Panc1 (cell line): ENCODE measurements at regions not wholly inside any gene's neighbourhood (a gene's known extent, or its start where the extent isn't known, plus 50 kb on each side); places are given as distances from the start of the nearest gene placed in this dataset.

Experiments
- CTCF ChIP-seq: fragments of 450-650 bp; IDR thresholded peaks from 2 replicates; pipeline ENCODE4 v1.5.1; 2017; ENCODE audit warnings: mild to moderate bottlenecking
- POLR2AphosphoS5 ChIP-seq: IDR thresholded peaks from 2 replicates; pipeline ENCODE4 v1.6.1; 2012; ENCODE audit warnings: mild to moderate bottlenecking, low read depth, low read length, moderate library complexity
- SIN3A ChIP-seq: IDR thresholded peaks from 2 replicates; pipeline ENCODE4 v1.6.1; 2012; ENCODE audit warnings: low read depth, mild to moderate bottlenecking, low read length, moderate library complexity, borderline replicate concordance; ENCODE audit not compliant: insufficient read depth
- TF ChIP-seq, protein P1 (sequence below), 2 experiments: IDR thresholded peaks; 2 replicates each; pipeline ENCODE4 v1.6.1; 2011 to 2012; ENCODE audit warnings: low read depth in 2 of 2, control low read depth in 1 of 2, low read length in 1 of 2, mild to moderate bottlenecking in 1 of 2, moderate library complexity in 1 of 2; ENCODE audit not compliant: insufficient read depth in 1 of 2

DNA sequence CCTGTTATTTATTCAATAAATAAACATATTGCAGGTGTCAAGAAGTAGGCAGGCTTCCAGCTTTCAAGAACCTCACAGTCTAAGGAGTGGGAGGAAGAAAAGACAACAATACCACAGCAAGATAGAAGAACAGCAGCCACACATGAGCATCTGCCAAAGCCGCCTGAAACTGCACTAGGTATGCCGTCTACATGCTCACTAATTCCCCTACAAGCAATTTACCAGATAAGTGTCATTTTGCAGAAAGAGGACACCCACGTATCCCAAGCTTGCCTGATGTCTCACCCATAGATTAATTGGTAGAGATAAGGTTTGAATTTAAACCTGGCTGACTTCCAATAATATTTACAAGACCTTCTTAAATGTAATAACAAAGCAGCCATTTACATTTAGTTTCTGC is 439.4 kb upstream of the CPEB2 start:
- no peak for TF ChIP-seq CTCF
- TF ChIP-seq, protein P1, sequence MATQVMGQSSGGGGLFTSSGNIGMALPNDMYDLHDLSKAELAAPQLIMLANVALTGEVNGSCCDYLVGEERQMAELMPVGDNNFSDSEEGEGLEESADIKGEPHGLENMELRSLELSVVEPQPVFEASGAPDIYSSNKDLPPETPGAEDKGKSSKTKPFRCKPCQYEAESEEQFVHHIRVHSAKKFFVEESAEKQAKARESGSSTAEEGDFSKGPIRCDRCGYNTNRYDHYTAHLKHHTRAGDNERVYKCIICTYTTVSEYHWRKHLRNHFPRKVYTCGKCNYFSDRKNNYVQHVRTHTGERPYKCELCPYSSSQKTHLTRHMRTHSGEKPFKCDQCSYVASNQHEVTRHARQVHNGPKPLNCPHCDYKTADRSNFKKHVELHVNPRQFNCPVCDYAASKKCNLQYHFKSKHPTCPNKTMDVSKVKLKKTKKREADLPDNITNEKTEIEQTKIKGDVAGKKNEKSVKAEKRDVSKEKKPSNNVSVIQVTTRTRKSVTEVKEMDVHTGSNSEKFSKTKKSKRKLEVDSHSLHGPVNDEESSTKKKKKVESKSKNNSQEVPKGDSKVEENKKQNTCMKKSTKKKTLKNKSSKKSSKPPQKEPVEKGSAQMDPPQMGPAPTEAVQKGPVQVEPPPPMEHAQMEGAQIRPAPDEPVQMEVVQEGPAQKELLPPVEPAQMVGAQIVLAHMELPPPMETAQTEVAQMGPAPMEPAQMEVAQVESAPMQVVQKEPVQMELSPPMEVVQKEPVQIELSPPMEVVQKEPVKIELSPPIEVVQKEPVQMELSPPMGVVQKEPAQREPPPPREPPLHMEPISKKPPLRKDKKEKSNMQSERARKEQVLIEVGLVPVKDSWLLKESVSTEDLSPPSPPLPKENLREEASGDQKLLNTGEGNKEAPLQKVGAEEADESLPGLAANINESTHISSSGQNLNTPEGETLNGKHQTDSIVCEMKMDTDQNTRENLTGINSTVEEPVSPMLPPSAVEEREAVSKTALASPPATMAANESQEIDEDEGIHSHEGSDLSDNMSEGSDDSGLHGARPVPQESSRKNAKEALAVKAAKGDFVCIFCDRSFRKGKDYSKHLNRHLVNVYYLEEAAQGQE (IDR thresholded peaks at IDR 0.05; ENCODE audit: insufficient read depth in 1 of 2, low read depth in 2 of 2, low read length in 1 of 2), result no peak
- TF ChIP-seq POLR2AphosphoS5, result no peak
- TF ChIP-seq SIN3A, result no peak
